GM12878 (cell line): ENCODE measurements at regions not wholly inside any gene's neighbourhood (a gene's known extent, or its start where the extent isn't known, plus 50 kb on each side); places are given as distances from the start of the nearest gene placed in this dataset.

Experiments used
- ATAC-seq: fragments of 200-7000 bp; cut with Tn5 transposase; 3 replicates; pipeline ENCODE4 v1.9.1; 2020; ENCODE audit warnings: mild to moderate bottlenecking, moderate library complexity
- BruUV-seq: library from RNA; stranded (reverse); fragments of 400-500 nt; replicated peaks from 2 replicates; lab custom pipeline; 2021; lab: Mats Ljungman, UMichigan
- CTCF ChIA-PET: fragments of 300-600 bp; sonication (Branson Sonifier 250); formaldehyde crosslinking; extraction: SDS; loops from one replicate; lab custom pipeline; 2021; ENCODE audit warnings: inconsistent platforms; lab: Yijun Ruan, JAX
- POLR2A ChIA-PET: fragments of 350-600 bp; formaldehyde crosslinking; extraction: SDS; loops from one replicate; lab custom pipeline; 2021; ENCODE audit warnings: inconsistent platforms; lab: Charles Lee
- RAD21 ChIA-PET: fragments of 300-600 bp; sonication (Branson Sonifier 250); formaldehyde crosslinking; loops from one replicate; lab custom pipeline; 2023; ENCODE audit warnings: antibody characterized with exemption; ENCODE audit not compliant: unreplicated experiment; lab: Charles Lee
- SMC1A ChIA-PET: fragments of 300-600 bp; sonication (Branson Sonifier 250); formaldehyde crosslinking; loops from one replicate; lab custom pipeline; 2023; ENCODE audit not compliant: unreplicated experiment, uncharacterized antibody; lab: Charles Lee
- DNase-seq: peaks from one replicate; pipeline ENCODE4 v3.0.0-alpha.2; 2011; ENCODE audit warnings: low read depth, low spot score
- FAIRE-seq: peaks from 3 replicates; lab custom pipeline; 2011; peaks lifted over from hg19 to GRCh38; lab: Jason Lieb, UNC
- H2AFZ ChIP-seq: 2 replicates; pipeline ENCODE4 v1.6.0; 2011; ENCODE audit warnings: low read depth, low read length, control low read depth; ENCODE audit not compliant: control insufficient read depth
- H3K27ac ChIP-seq: 2 replicates; pipeline ENCODE4 v1.5.1; 2011; ENCODE audit warnings: control low read depth; ENCODE audit not compliant: control insufficient read depth, insufficient read depth
- H3K27me3 ChIP-seq, 2 experiments: replicated peaks in 1 of 2; 2 replicates each; pipeline versions ENCODE4 v1.6.0 to v1.6.1; 2011; ENCODE audit warnings: low read length in 1 of 2; ENCODE audit not compliant: control insufficient read depth in 2 of 2, insufficient read depth in 2 of 2
- H3K36me3 ChIP-seq, 2 experiments: 2 replicates each; pipeline ENCODE4 v1.5.1; 2011; ENCODE audit warnings: low read length in 1 of 2; ENCODE audit not compliant: control insufficient read depth in 2 of 2, insufficient read depth in 2 of 2
- H3K4me1 ChIP-seq: 2 replicates; pipeline ENCODE4 v1.6.1; 2011; ENCODE audit warnings: mild to moderate bottlenecking, low read length, moderate library complexity, mixed read lengths; ENCODE audit not compliant: control insufficient read depth, insufficient read depth
- H3K4me2 ChIP-seq: 2 replicates; pipeline ENCODE4 v1.6.0; 2011; ENCODE audit warnings: control low read depth; ENCODE audit not compliant: control insufficient read depth, insufficient read depth
- H3K4me3 ChIP-seq: fragments of 200-600 bp; sonication (generic); 2 replicates; pipeline ENCODE4 v1.5.1; 2016
- H3K79me2 ChIP-seq: 2 replicates; pipeline ENCODE4 v1.6.0; 2011; ENCODE audit warnings: low read length; ENCODE audit not compliant: control insufficient read depth, insufficient read depth
- H3K9ac ChIP-seq: 2 replicates; pipeline ENCODE4 v1.8.0; 2011; ENCODE audit warnings: low read length, control low read depth, mixed read lengths; ENCODE audit not compliant: control insufficient read depth, insufficient read depth
- H3K9me3 ChIP-seq: replicated peaks from 3 replicates; pipeline ENCODE4 v1.5.1; 2011; ENCODE audit warnings: mild to moderate bottlenecking, low read length; ENCODE audit not compliant: control insufficient read depth, insufficient read depth
- H4K20me1 ChIP-seq: 2 replicates; pipeline ENCODE4 v1.6.0; 2011; ENCODE audit not compliant: control insufficient read depth, insufficient read depth
- CHD1 ChIP-seq: IDR thresholded peaks from 2 replicates; pipeline ENCODE4 v1.6.1; 2012; ENCODE audit warnings: low read depth, low read length, improper control_type of control experiment
- DPF2 ChIP-seq: fragments of 450-650 bp; IDR thresholded peaks from 2 replicates; pipeline ENCODE4 v1.6.1; 2017; ENCODE audit warnings: mild to moderate bottlenecking
- KLF5 ChIP-seq: fragments of 450-650 bp; IDR thresholded peaks from 2 replicates; pipeline ENCODE4 v1.6.1; 2014; ENCODE audit warnings: mild to moderate bottlenecking; ENCODE audit not compliant: partially characterized antibody
- NR2C2 ChIP-seq: IDR thresholded peaks from 2 replicates; pipeline ENCODE4 v1.6.1; 2011; ENCODE audit warnings: borderline replicate concordance, low read depth; ENCODE audit not compliant: control insufficient read depth, insufficient read length
- RELA ChIP-seq: fragments of 450-650 bp; IDR thresholded peaks from 2 replicates; pipeline ENCODE4 v1.8.0; 2014; ENCODE audit warnings: borderline replicate concordance; ENCODE audit not compliant: partially characterized antibody
- SUPT20H ChIP-seq: IDR thresholded peaks from 2 replicates; pipeline ENCODE4 v1.6.1; 2011; ENCODE audit warnings: low read depth, mild to moderate bottlenecking, low read length, moderate library complexity, borderline replicate concordance; ENCODE audit not compliant: control insufficient read depth
- WGBS: methylation state at CpG from one replicate; pipeline ENCODE4 v1.1.6; 2016; ENCODE audit warnings: low lambda C conversion rate; ENCODE audit not compliant: insufficient replicate concordance, insufficient coverage; ENCODE audit errors: missing lambda C conversion rate; 5-methylcytosine and 5-hydroxymethylcytosine counted together
- in situ Hi-C: fragments of 300-500 bp; cut with MboI; formaldehyde crosslinking; loops from 9 replicates; pipeline ENCODE4 v1.14.3; 2018; ENCODE audit warnings: mixed read lengths
- intact Hi-C: fragments of 100-400 bp; cut with micrococcal nuclease; formaldehyde crosslinking; loops from one replicate; pipeline ENCODE4 v1.14.2; 2022; ENCODE audit not compliant: unreplicated experiment
- TF ChIP-seq, protein P1 (sequence below): IDR thresholded peaks from 2 replicates; pipeline ENCODE4 v1.6.1; 2012; ENCODE audit warnings: low read depth, low read length, improper control_type of control experiment

DNA sequence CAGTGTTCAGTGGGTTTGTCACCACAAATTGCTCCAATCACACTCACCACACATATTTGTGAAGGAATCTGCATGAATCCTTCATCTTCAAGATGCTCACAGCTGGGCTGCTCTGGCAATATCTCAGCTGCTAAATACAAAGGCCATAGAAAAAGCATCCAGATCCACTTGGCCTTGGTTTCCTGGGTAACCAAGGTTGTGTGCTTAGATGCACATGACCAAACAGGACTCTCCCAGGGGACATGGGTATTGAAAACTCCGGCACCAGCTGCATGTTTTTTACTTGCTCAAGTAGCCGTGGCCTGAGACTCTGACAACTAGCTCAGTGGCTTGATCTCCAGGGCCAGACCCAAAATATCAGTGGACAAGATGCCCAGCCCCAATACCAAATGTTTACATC lies 131.3 kb downstream of the CBLN1 start:
- SMC1A ChIA-PET, result no interaction called here
- Histone ChIP-seq H3K27me3 (no peaks in the 10 kb centered on the region), H3K9ac (no peak overlapping the region), H3K27ac (no peak overlapping the region), H3K36me3 (no peaks in the 10 kb centered on the region), H3K4me2 (no peak overlapping the region), H2AFZ (no peak overlapping the region)
- intact Hi-C loops, result no loop called here
- in situ Hi-C loops, result no loop called here
- BruUV-seq, result no TSS peak
- CTCF ChIA-PET, result no interaction called here
- RAD21 ChIA-PET, result no interaction called here
- no peak for DNase-seq
- POLR2A ChIA-PET, result no interaction called here
- TF ChIP-seq, protein P1, sequence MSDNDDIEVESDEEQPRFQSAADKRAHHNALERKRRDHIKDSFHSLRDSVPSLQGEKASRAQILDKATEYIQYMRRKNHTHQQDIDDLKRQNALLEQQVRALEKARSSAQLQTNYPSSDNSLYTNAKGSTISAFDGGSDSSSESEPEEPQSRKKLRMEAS, result no peak
- TF ChIP-seq KLF5, result no peak
- TF ChIP-seq CHD1, result no peak
- no peak for TF ChIP-seq NR2C2
- no peak for TF ChIP-seq DPF2
- no peak for TF ChIP-seq RELA
- TF ChIP-seq, all 136 proteins: peak for 0
- WGBS, result 6% methylated on average over 2 of the region's 2 CpGs
- no peak for FAIRE-seq
- H4K20me1 ChIP-seq, result no peaks in the 10 kb centered on the region
- no peak for ATAC-seq
- no peaks in the 10 kb centered on the region for H3K4me1 ChIP-seq
- no peaks in the 10 kb centered on the region for H3K79me2 ChIP-seq
- no peak overlapping the region for H3K4me3 ChIP-seq
- no peaks in the 10 kb centered on the region for H3K9me3 ChIP-seq

DNA sequence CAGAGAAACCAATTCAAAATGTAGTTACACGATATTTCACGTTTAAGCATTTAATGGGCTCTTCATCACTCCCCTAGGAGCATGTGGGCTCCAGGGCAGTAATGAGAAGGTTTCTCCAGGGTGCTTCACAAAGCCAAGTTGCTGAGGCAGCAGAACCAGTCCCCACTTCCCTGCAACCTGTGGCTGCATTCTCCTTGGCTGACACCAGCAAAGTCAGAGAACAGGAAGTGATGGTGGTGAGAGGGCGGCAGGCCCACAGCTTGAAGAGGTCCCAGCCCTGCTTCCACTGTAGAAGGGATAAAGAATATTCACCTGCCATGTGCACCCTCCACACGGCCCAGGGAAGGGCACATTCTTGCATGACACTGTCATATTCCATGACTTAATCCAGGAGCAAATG lies 133.2 kb downstream of the CBLN1 start:
- RAD21 ChIA-PET, result no interaction called here

More for the DNA sequence above, 133.2 kb downstream of the CBLN1 start:
- H3K4me2 ChIP-seq, result no peak overlapping the region
- 15% methylated on average over 4 of the region's 4 CpGs for WGBS
- no peak for TF ChIP-seq SUPT20H
- TF ChIP-seq, all 136 proteins: peak for 0
- no peak for FAIRE-seq
- Histone ChIP-seq H4K20me1 (no peaks in the 10 kb centered on the region), H3K36me3 (no peaks in the 10 kb centered on the region), H2AFZ (no peak overlapping the region), H3K9me3 (no peaks in the 10 kb centered on the region), H3K4me1 (no peaks in the 10 kb centered on the region), H3K27ac (no peak overlapping the region), H3K4me3 (no peak overlapping the region), H3K9ac (no peak overlapping the region), H3K27me3 (no peaks in the 10 kb centered on the region), H3K79me2 (no peaks in the 10 kb centered on the region)
- no peak for ATAC-seq
- ChIA-PET POLR2A (no interaction called here), SMC1A (no interaction called here), CTCF (no interaction called here)
- intact Hi-C loops, result no loop called here
- in situ Hi-C loops, result no loop called here
- BruUV-seq, result no TSS peak
- DNase-seq, result no peak
